WTC11 (cell line): ENCODE measurements at regions not wholly inside any gene's neighbourhood (a gene's known extent, or its start where the extent isn't known, plus 50 kb on each side); places are given as distances from the start of the nearest gene placed in this dataset.

Experiments used
- ATAC-seq: fragments of 200-7000 bp; cut with Tn5 transposase; 2 replicates; pipeline ENCODE4 v1.10.0; 2021; ENCODE audit warnings: mild to moderate bottlenecking, moderate library complexity
- CTCF ChIA-PET: fragments of 300-600 bp; sonication (Branson Sonifier 250); formaldehyde crosslinking; loops from one replicate; lab custom pipeline; 2021; ENCODE audit warnings: antibody characterized with exemption; lab: Charles Lee
- POLR2A ChIA-PET: fragments of 350-600 bp; sonication (Branson Sonifier 250); formaldehyde crosslinking; loops from one replicate; lab custom pipeline; 2021; ENCODE audit warnings: antibody characterized with exemption; lab: Charles Lee
- DNase-seq: peaks from one replicate; pipeline ENCODE4 v3.0.0; 2021; ENCODE audit warnings: low spot score
- H3K27ac Mint-ChIP-seq: 2 replicates; pipeline ENCODE4 v1.8.0; 2021; ENCODE audit warnings: mixed read lengths
- H3K27me3 Mint-ChIP-seq: 2 replicates; pipeline ENCODE4 v1.8.0; 2021; ENCODE audit warnings: low read depth, mild to moderate bottlenecking, moderate library complexity, mixed read lengths
- H3K36me3 Mint-ChIP-seq: 2 replicates; pipeline ENCODE4 v1.8.0; 2021; ENCODE audit warnings: mixed read lengths
- H3K4me1 Mint-ChIP-seq: 2 replicates; pipeline ENCODE4 v1.8.0; 2022; ENCODE audit warnings: mixed read lengths
- H3K4me3 Mint-ChIP-seq: 2 replicates; pipeline ENCODE4 v1.8.0; 2021; ENCODE audit warnings: mild to moderate bottlenecking, moderate library complexity, mixed read lengths
- H3K9me3 Mint-ChIP-seq: 2 replicates; pipeline ENCODE4 v1.8.0; 2021; ENCODE audit warnings: mixed read lengths
- ATF1 ChIP-seq: sonication (generic); formaldehyde crosslinking; IDR thresholded peaks from 2 replicates; pipeline ENCODE4 v1.8.1; 2023; ENCODE audit warnings: mild to moderate bottlenecking, moderate library complexity, missing genetic modification reagents
- ATF2 ChIP-seq: sonication (generic); formaldehyde crosslinking; IDR thresholded peaks from 2 replicates; pipeline ENCODE4 v1.8.1; 2022; ENCODE audit warnings: low read depth, missing genetic modification reagents, borderline replicate concordance
- E2F4 ChIP-seq: sonication (generic); formaldehyde crosslinking; IDR thresholded peaks from 2 replicates; pipeline ENCODE4 v1.8.1; 2022; ENCODE audit warnings: low read depth, mild to moderate bottlenecking, moderate library complexity, missing genetic modification reagents, borderline replicate concordance
- ETV6 ChIP-seq: sonication (generic); formaldehyde crosslinking; IDR thresholded peaks from 2 replicates; pipeline ENCODE4 v1.8.1; 2022; ENCODE audit warnings: mild to moderate bottlenecking, missing genetic modification reagents
- FOXK1 ChIP-seq: sonication (generic); formaldehyde crosslinking; IDR thresholded peaks from 2 replicates; pipeline ENCODE4 v1.8.0; 2022; ENCODE audit warnings: mild to moderate bottlenecking, moderate library complexity, missing genetic modification reagents
- FOXP1 ChIP-seq: sonication (generic); formaldehyde crosslinking; IDR thresholded peaks from 2 replicates; pipeline ENCODE4 v1.8.0; 2022; ENCODE audit warnings: missing genetic modification reagents, mild to moderate bottlenecking, moderate library complexity, borderline replicate concordance
- FOXP4 ChIP-seq: sonication (generic); formaldehyde crosslinking; IDR thresholded peaks from 2 replicates; pipeline ENCODE4 v1.8.0; 2022; ENCODE audit warnings: mild to moderate bottlenecking, missing genetic modification reagents
- GRHL2 ChIP-seq: fragments of 250-450 bp; sonication (Bioruptor Pico); IDR thresholded peaks from 2 replicates; pipeline ENCODE4 v1.8.0; 2022; ENCODE audit warnings: mild to moderate bottlenecking, moderate library complexity; ENCODE audit not compliant: insufficient replicate concordance, severe bottlenecking
- HMGXB4 ChIP-seq: sonication (generic); formaldehyde crosslinking; IDR thresholded peaks from 2 replicates; pipeline ENCODE4 v1.8.1; 2023; ENCODE audit warnings: mild to moderate bottlenecking, moderate library complexity, missing genetic modification reagents
- MLX ChIP-seq: sonication (generic); formaldehyde crosslinking; IDR thresholded peaks from 2 replicates; pipeline ENCODE4 v1.8.1; 2023; ENCODE audit warnings: mild to moderate bottlenecking, missing genetic modification reagents, moderate library complexity
- MXD4 ChIP-seq: fragments of 250-450 bp; sonication (Bioruptor Pico); IDR thresholded peaks from 2 replicates; pipeline ENCODE4 v1.8.0; 2021; ENCODE audit warnings: mild to moderate bottlenecking, moderate library complexity, borderline replicate concordance
- PRDM15 ChIP-seq: sonication (generic); formaldehyde crosslinking; IDR thresholded peaks from 2 replicates; pipeline ENCODE4 v1.8.0; 2022; ENCODE audit warnings: missing genetic modification reagents
- PREB ChIP-seq: sonication (generic); formaldehyde crosslinking; IDR thresholded peaks from 2 replicates; pipeline ENCODE4 v1.8.1; 2022; ENCODE audit warnings: mild to moderate bottlenecking, missing genetic modification reagents, moderate library complexity, borderline replicate concordance
- RELA ChIP-seq: sonication (generic); formaldehyde crosslinking; IDR thresholded peaks from 2 replicates; pipeline ENCODE4 v1.8.1; 2022; ENCODE audit warnings: missing genetic modification reagents, mild to moderate bottlenecking, borderline replicate concordance
- RORB ChIP-seq: fragments of 250-450 bp; sonication (Bioruptor Pico); IDR thresholded peaks from 2 replicates; pipeline ENCODE4 v1.9.0; 2021; ENCODE audit warnings: mild to moderate bottlenecking
- SMAD3 ChIP-seq: sonication (generic); formaldehyde crosslinking; IDR thresholded peaks from 2 replicates; pipeline ENCODE4 v1.8.0; 2022; ENCODE audit warnings: missing genetic modification reagents, mild to moderate bottlenecking, borderline replicate concordance
- SMAD4 ChIP-seq: sonication (generic); formaldehyde crosslinking; IDR thresholded peaks from 2 replicates; pipeline ENCODE4 v1.8.0; 2022; ENCODE audit warnings: mild to moderate bottlenecking, missing genetic modification reagents
- SOX15 ChIP-seq: fragments of 250-450 bp; sonication (Bioruptor Pico); IDR thresholded peaks from 2 replicates; pipeline ENCODE4 v1.9.0; 2021; ENCODE audit warnings: mild to moderate bottlenecking
- USF1 ChIP-seq: sonication (generic); formaldehyde crosslinking; IDR thresholded peaks from 2 replicates; pipeline ENCODE4 v1.8.0; 2022; ENCODE audit warnings: mild to moderate bottlenecking, missing genetic modification reagents
- ZNF138 ChIP-seq: sonication (generic); formaldehyde crosslinking; conservative IDR thresholded peaks from 2 replicates; pipeline ENCODE4 v1.8.1; 2022; ENCODE audit warnings: mild to moderate bottlenecking, moderate library complexity, missing genetic modification reagents
- ZNF317 ChIP-seq: sonication (generic); formaldehyde crosslinking; IDR thresholded peaks from 2 replicates; pipeline ENCODE4 v1.8.1; 2023; ENCODE audit warnings: low read depth, mild to moderate bottlenecking, moderate library complexity, missing genetic modification reagents, borderline replicate concordance
- ZNF671 ChIP-seq: fragments of 250-450 bp; sonication (Bioruptor Pico); IDR thresholded peaks from 2 replicates; pipeline ENCODE4 v1.8.0; 2021; ENCODE audit warnings: mild to moderate bottlenecking

GRCh38 chr12:78556651-78557050 is 307.9 kb upstream of the SYT1 start (continued):
- no peak for TF ChIP-seq USF1 (CRISPR knock-in tag)
- no peak for TF ChIP-seq RORB (CRISPR knock-in tag)
- no peak for TF ChIP-seq PRDM15 (CRISPR knock-in tag)
- TF ChIP-seq MXD4 (CRISPR knock-in tag), result no peak

GRCh38 chr12:78559416-78559815 is 305.2 kb upstream of the SYT1 start:
- H3K27me3 Mint-ChIP-seq, result no peaks in the 10 kb centered on the region
- TF ChIP-seq HMGXB4 (CRISPR knock-in tag) (no peak), SMAD4 (CRISPR knock-in tag) (no peak), SOX15 (CRISPR knock-in tag) (no peak), FOXK1 (CRISPR knock-in tag) (no peak), E2F4 (CRISPR knock-in tag) (no peak), GRHL2 (no peak), ZNF138 (no peak), ATF2 (CRISPR knock-in tag) (no peak), ZNF317 (CRISPR knock-in tag) (no peak), SMAD3 (CRISPR knock-in tag) (no peak)
- TF ChIP-seq, all 79 proteins: peak for 0
- ATAC-seq, result no peak
- Mint-ChIP-seq H3K9me3 (no peaks in the 10 kb centered on the region), H3K4me3 (no peak overlapping the region), H3K27ac (no peak overlapping the region), H3K36me3 (no peaks in the 10 kb centered on the region), H3K4me1 (peaks cover 17% of the 10 kb centered on the region)
- no peak for DNase-seq
- CTCF ChIA-PET, result interaction anchor here (1.3 to 1.5 kb wide), 2 partner anchors 89 to 413 kb away, joined by 4 to 6 read pairs; no protein-coding TSS in a partner anchor
- POLR2A ChIA-PET, result no interaction called here

GRCh38 chr12:78559886-78560285 is 304.7 kb upstream of the SYT1 start:
- ATAC-seq (no peak), DNase-seq (no peak)
- CTCF ChIA-PET, result interaction anchor here (1.3 to 1.5 kb wide), 2 partner anchors 89 to 414 kb away, joined by 4 read pairs; no protein-coding TSS in a partner anchor
- Mint-ChIP-seq H3K27me3 (no peaks in the 10 kb centered on the region), H3K36me3 (no peaks in the 10 kb centered on the region), H3K27ac (no peak overlapping the region), H3K9me3 (no peaks in the 10 kb centered on the region), H3K4me1 (peaks cover 17% of the 10 kb centered on the region), H3K4me3 (no peak overlapping the region)
- POLR2A ChIA-PET, result no interaction called here
- TF ChIP-seq MLX (CRISPR knock-in tag), result no peak
- TF ChIP-seq ATF1, result no peak
- TF ChIP-seq FOXP1, result no peak
- no peak for TF ChIP-seq ZNF671
- TF ChIP-seq ETV6 (CRISPR knock-in tag), result no peak
- TF ChIP-seq RELA, result no peak
- no peak for TF ChIP-seq FOXP4 (CRISPR knock-in tag)
- TF ChIP-seq PREB (CRISPR knock-in tag), result no peak
